SU-DHL-6 (cell line): ENCODE measurements at regions not wholly inside any gene's neighbourhood (a gene's known extent, or its start where the extent isn't known, plus 50 kb on each side); places are given as distances from the start of the nearest gene placed in this dataset.

Experiments used
- CTCF ChIP-seq: fragments of 200-600 bp; sonication (generic); IDR thresholded peaks from one replicate; pipeline ENCODE4 v1.5.1; 2017; ENCODE audit warnings: antibody characterized with exemption, mild to moderate bottlenecking, low read length, moderate library complexity; ENCODE audit not compliant: insufficient read depth, poor library complexity, severe bottlenecking
- EZH2phosphoT487 ChIP-seq: fragments of 200-600 bp; sonication (generic), shearing (Covaris generic); conservative IDR thresholded peaks from 2 replicates; pipeline ENCODE4 v1.6.1; 2018; ENCODE audit warnings: mild to moderate bottlenecking, antibody characterized with exemption, low read length, moderate library complexity, mixed read lengths

- TF ChIP-seq CTCF, result no peak
- TF ChIP-seq EZH2phosphoT487, result no peak
Observed at GRCh38 chr12:115630136-115630535, 647.4 kb downstream of the MED13L start.
